Hypothalamus (tissue), 51 donors: ENCODE measurements at regions not wholly inside any gene's neighbourhood (a gene's known extent, or its start where the extent isn't known, plus 50 kb on each side); places are given as distances from the start of the nearest gene placed in this dataset.
A peak's percentile ranks its signal among the peaks of the same experiment; 100 is the strongest.
"Not testable (repeated sequence)": the region's sequence is repeated elsewhere in the genome, so short reads cannot be mapped to it uniquely, and the experiment has no call there.

Experiments
- DNase-seq, 51 donors: peaks; one replicate each; lab custom pipeline; 2025; lab: John Stamatoyannopoulos, UW

GRCh38 chr7:106386958-106387357 is 102.2 kb upstream of the NAMPT start:
- no peak for DNase-seq

DNA sequence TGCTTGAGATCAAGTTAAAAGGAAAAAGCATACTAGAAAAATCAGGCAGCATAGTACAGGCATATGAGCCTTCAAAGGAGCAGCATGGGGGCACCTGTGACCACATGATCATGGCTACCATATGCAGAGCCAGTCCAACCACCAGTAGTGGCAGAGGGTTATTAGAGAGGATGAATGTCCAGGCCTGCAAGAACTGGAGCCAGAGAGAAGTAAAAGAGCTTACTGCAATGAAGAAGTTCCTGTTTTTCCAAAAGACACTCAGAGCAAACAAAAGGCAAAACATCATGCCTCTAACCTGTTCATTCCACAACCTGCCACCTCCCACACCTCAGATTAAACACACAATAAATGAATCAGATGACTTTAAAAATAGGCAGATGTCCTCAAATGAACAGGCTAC is 99.6 kb upstream of the NAMPT start:
- DNase-seq = no peak

- no peak for DNase-seq
These were observed 98.1 kb upstream of the NAMPT start for GRCh38 chr7:106382929-106383328.

GRCh38 chr7:106382129-106382528 is 97.3 kb upstream of the NAMPT start:
- no peak for DNase-seq

GRCh38 chr7:106381252-106381651 is 96.5 kb upstream of the NAMPT start:
- no peak for DNase-seq

GRCh38 chr7:106377847-106378361 is 93.1 kb upstream of the NAMPT start:
- no peak for DNase-seq

DNA sequence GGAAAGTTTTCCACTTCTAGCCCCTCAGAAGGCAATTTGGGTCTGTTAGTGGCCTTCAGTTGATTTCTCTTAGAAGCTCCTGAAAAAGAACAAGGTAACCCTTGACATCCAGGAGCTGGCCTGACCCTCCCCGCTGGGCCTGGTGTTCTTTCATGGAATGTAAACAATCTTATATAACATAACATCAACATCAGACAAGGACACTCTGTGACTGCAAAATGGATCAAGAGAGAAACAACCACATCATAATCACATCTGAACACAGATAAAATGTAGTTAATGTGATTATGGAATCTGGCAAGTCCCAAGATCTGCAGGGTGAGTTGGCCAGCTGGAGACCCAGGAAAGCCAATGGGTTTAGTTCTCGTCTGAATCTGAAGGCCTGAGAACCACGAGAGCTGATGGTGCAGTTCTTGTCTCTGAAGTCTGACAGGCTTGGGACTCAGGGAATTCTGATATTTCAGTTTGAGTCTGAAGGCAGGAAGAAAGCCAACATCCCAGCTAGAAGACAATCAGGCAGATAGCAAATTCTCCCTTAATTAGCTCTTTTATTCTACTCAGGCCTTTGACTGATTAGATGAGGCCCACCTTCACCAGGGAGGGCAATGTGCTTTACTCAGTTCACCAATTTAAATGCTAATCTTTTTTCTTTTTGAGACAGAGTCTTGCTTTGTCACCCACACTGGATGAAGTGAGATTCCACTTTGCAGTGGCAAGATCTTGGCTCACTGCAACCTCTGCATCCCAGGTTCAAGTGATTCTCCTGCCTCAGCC is 91.4 kb upstream of the NAMPT start:
- no peak for DNase-seq

- no peak for DNase-seq
These were observed 90.7 kb upstream of the NAMPT start for GRCh38 chr7:106375499-106375898.

- DNase-seq = no peak
These were observed 89.7 kb upstream of the NAMPT start for GRCh38 chr7:106374437-106374836.

- no peak for DNase-seq
These were observed 88.0 kb upstream of the NAMPT start for GRCh38 chr7:106372595-106373318.

- no peak for DNase-seq
These were observed 87.3 kb upstream of the NAMPT start for GRCh38 chr7:106372126-106372525.

DNA sequence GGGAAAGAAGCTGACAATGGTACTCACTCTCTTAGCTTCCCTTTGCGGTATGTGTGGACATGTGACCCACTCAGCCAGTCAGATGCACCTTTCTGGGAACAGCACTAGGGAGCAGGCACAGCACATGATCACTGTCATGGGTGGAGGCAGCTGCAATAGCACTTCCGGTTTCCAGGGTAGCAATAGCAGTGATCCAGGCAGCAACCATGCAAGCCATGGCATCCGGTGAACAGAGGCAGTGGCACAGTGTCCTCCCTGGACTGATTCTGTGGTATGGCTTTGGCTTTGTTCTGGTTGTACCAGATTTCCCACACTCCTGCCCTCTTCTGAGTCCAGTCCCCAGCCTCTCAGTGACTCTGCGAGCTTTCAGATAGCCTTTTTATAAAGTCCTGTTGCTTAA is 86.8 kb upstream of the NAMPT start:
- DNase-seq = no peak

- DNase-seq = peak in 2 of 51 donors; percentile 1 to 32
These were observed 85.8 kb upstream of the NAMPT start for GRCh38 chr7:106370542-106370941.

- DNase-seq = no peak
These were observed 85.0 kb upstream of the NAMPT start for GRCh38 chr7:106369816-106370215.

DNA sequence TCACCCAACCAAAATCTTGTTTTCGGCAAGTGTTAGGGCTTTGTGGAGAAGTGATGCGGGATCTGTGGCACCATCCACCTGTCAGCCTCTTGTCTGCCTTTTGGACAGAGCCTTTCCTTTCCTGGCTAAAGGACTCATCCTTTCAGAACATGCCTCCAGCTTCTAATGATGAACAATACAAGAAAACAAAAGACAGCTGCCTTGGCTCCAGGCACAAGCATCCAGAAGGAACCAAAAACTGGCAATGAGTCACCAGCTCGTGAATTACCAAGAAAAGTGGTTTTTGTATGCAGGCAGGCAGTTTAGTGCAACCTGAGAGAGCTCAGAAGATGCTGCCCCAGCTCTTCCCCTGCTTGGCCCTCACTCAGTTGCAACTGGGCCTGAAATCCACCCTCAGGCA is 84.6 kb upstream of the NAMPT start:
- DNase-seq = peak in 2 of 51 donors; percentile 2 to 45

GRCh38 chr7:106367664-106368063 is 82.9 kb upstream of the NAMPT start:
- no peak for DNase-seq

DNA sequence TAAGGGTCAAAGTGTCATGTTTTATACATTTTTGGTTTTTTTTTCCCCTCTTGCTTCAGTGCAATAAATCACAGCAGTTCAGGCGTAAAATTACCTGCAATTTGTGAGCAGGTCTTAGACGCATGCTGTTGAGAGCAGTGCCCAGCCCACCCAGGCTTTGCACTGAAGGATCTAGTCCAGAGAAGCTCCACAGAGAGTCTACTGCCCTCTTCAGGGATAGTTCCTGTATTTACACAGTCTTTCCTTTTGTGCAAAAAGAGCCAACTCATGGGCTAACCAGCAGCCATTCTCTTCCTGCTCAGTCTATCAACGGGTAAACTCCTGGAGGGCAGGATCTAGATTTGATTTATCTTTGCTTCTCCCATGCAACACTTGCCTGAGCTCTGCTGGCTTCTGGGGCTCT is 82.2 kb upstream of the NAMPT start:
- DNase-seq = no peak

- no peak for DNase-seq
These were observed 80.6 kb upstream of the NAMPT start for GRCh38 chr7:106365252-106366005.

- DNase-seq = not testable (repeated sequence)
These were observed 77.7 kb upstream of the NAMPT start for GRCh38 chr7:106362507-106362906.

GRCh38 chr7:106358103-106358663 is 73.4 kb upstream of the NAMPT start:
- no peak for DNase-seq

DNA sequence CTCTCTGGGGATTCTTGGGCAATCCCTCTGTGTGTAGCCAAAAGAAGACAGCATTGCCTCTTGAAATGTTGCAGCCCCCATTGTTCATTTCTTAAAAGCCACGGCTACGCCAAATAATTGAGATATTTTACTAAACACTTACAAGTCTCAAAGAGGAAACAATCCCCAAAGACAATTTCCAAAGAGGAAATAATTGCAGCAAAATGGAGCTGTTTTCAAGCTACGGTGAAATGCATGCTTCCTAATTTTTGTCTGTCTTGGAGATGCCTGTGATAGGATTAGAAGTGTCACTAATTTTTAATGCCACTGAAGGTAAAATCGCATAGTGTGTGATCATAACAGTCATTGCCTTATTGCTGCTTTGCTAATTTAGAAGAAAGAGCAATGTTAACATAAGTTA is 72.9 kb upstream of the NAMPT start:
- no peak for DNase-seq
